HEK293 (cell line): ENCODE measurements at regions not wholly inside any gene's neighbourhood (a gene's known extent, or its start where the extent isn't known, plus 50 kb on each side); places are given as distances from the start of the nearest gene placed in this dataset.

ENCODE experiments used
- CTCF ChIP-seq: fragments of 450-650 bp; formaldehyde crosslinking; IDR thresholded peaks from 2 replicates; pipeline ENCODE4 v1.5.1; 2016; ENCODE audit warnings: missing biosample characterization, missing genetic modification characterization
- ZNF121 ChIP-seq: fragments of 450-650 bp; formaldehyde crosslinking; IDR thresholded peaks from 2 replicates; pipeline ENCODE4 v1.5.1; 2016; ENCODE audit warnings: missing biosample characterization, missing genetic modification characterization
- ZNF274 ChIP-seq, 2 experiments: fragments of 200-500 bp in 1 of 2; fragments of 450-650 bp in 1 of 2; sonication (Bioruptor generic) in 1 of 2; formaldehyde crosslinking in 1 of 2; IDR thresholded peaks; 2 replicates each; pipeline versions ENCODE4 v1.5.1 to v1.6.1; 2014 to 2016; ENCODE audit warnings: borderline replicate concordance in 1 of 2, inconsistent platforms in 1 of 2, low read length in 1 of 2, missing biosample characterization in 1 of 2, missing genetic modification characterization in 1 of 2

GRCh38 chr5:85813146-85813545 lies 804.6 kb upstream of the COX7C start:
- no peak for TF ChIP-seq ZNF274 (IDR thresholded peaks at IDR 0.05; ENCODE audit: low read length)
- no peak for TF ChIP-seq ZNF274 (tag by site-specific recombination; IDR thresholded peaks at IDR 0.05; ENCODE audit: borderline replicate concordance)
- TF ChIP-seq ZNF121 (tag by site-specific recombination) = no peak
- no peak for TF ChIP-seq CTCF (tag by site-specific recombination)
